ENCODE measurements at regions not wholly inside any gene's neighbourhood (a gene's known extent, or its start where the extent isn't known, plus 50 kb on each side); places are given as distances from the start of the nearest gene placed in this dataset.

DNA sequence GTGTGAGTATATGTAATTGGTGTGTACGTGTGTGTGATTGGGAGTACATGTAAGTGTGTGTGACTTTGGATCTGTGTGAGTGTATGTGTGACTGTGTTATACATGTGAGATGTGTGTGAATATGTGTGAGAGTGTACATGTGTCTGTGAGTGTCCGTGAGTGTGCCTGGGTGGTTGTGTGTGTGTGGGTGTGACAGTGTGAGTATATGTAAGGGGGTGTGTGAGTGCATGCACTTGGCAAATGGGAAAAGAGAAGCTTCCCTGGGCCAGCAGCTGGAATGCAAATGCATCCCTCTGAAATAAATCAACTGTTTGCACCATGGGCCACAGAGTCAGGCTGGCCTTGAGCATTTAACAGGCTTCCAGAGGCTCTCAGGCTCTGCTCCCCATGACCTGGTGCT, 63.6 kb downstream of the MINAR1 start:
- no peaks in the 10 kb centered on the region for H4K20me1 ChIP-seq (ENCODE audit: control insufficient read depth, extremely low read depth, insufficient read depth, low read length)
- no peak for DNase-seq (ENCODE audit: low read depth in 2 of 2)
- H3K79me2 ChIP-seq (ENCODE audit: control insufficient read depth, insufficient read depth, low read length) = no peaks in the 10 kb centered on the region
- H3K4me3 ChIP-seq (replicated peaks in 1 of 4; ENCODE audit: control extremely low read depth in 1 of 4, insufficient read depth in 1 of 4, low read depth in 3 of 4, low read length in 4 of 4) = no peak overlapping the region
- H3K27me3 ChIP-seq (ENCODE audit: control insufficient read depth, insufficient read depth, low read length) = no peaks in the 10 kb centered on the region
- no peaks in the 10 kb centered on the region for H3K36me3 ChIP-seq (ENCODE audit: control insufficient read depth, insufficient read depth, low read length)
- H3K9me3 ChIP-seq (ENCODE audit: control insufficient read depth, insufficient read depth, low read depth, low read length) = no peaks in the 10 kb centered on the region
- no peaks in the 10 kb centered on the region for H3K4me1 ChIP-seq (ENCODE audit: control insufficient read depth, extremely low read depth, insufficient read depth, low read length)
- TF ChIP-seq, protein P1, sequence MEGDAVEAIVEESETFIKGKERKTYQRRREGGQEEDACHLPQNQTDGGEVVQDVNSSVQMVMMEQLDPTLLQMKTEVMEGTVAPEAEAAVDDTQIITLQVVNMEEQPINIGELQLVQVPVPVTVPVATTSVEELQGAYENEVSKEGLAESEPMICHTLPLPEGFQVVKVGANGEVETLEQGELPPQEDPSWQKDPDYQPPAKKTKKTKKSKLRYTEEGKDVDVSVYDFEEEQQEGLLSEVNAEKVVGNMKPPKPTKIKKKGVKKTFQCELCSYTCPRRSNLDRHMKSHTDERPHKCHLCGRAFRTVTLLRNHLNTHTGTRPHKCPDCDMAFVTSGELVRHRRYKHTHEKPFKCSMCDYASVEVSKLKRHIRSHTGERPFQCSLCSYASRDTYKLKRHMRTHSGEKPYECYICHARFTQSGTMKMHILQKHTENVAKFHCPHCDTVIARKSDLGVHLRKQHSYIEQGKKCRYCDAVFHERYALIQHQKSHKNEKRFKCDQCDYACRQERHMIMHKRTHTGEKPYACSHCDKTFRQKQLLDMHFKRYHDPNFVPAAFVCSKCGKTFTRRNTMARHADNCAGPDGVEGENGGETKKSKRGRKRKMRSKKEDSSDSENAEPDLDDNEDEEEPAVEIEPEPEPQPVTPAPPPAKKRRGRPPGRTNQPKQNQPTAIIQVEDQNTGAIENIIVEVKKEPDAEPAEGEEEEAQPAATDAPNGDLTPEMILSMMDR (conservative IDR thresholded peaks at IDR 0.05 in 1 of 2, IDR thresholded peaks at IDR 0.05 in 1 of 2; ENCODE audit: low read depth in 1 of 2, low read length in 2 of 2) = no peak
- no peak for TF ChIP-seq EZH2 (IDR thresholded peaks at IDR 0.05; ENCODE audit: low read length, missing control alignments)
- no peak overlapping the region for H3K4me2 ChIP-seq (ENCODE audit: extremely low read depth, insufficient read depth, low read length)
- no peak overlapping the region for H3K9ac ChIP-seq (ENCODE audit: insufficient read depth, low read length)
- H2AFZ ChIP-seq (ENCODE audit: low read length) = no peak overlapping the region
- H3K27ac ChIP-seq (ENCODE audit: insufficient read depth, low read length) = no peak overlapping the region

- H3K79me2 ChIP-seq (ENCODE audit: control insufficient read depth, insufficient read depth, low read length) = no peaks in the 10 kb centered on the region
- no peaks in the 10 kb centered on the region for H4K20me1 ChIP-seq (ENCODE audit: control insufficient read depth, extremely low read depth, insufficient read depth, low read length)
- H3K4me1 ChIP-seq (ENCODE audit: control insufficient read depth, extremely low read depth, insufficient read depth, low read length) = no peaks in the 10 kb centered on the region
- H3K4me2 ChIP-seq (ENCODE audit: extremely low read depth, insufficient read depth, low read length) = no peak overlapping the region
- no peaks in the 10 kb centered on the region for H3K27me3 ChIP-seq (ENCODE audit: control insufficient read depth, insufficient read depth, low read length)
- no peak overlapping the region for H3K9ac ChIP-seq (ENCODE audit: insufficient read depth, low read length)
- TF ChIP-seq, protein P1 (conservative IDR thresholded peaks at IDR 0.05 in 1 of 2, IDR thresholded peaks at IDR 0.05 in 1 of 2; ENCODE audit: low read depth in 1 of 2, low read length in 2 of 2) = no peak
- no peak overlapping the region for H2AFZ ChIP-seq (ENCODE audit: low read length)
- H3K4me3 ChIP-seq (replicated peaks in 1 of 4; ENCODE audit: control extremely low read depth in 1 of 4, insufficient read depth in 1 of 4, low read depth in 3 of 4, low read length in 4 of 4) = no peak overlapping the region
- no peaks in the 10 kb centered on the region for H3K36me3 ChIP-seq (ENCODE audit: control insufficient read depth, insufficient read depth, low read length)
- DNase-seq (ENCODE audit: low read depth in 2 of 2) = no peak
- H3K27ac ChIP-seq (ENCODE audit: insufficient read depth, low read length) = no peak overlapping the region
- H3K9me3 ChIP-seq (ENCODE audit: control insufficient read depth, insufficient read depth, low read depth, low read length) = no peaks in the 10 kb centered on the region
Measured at GRCh38 chr15:79496838-79497237, 64.7 kb downstream of the MINAR1 start.

DNA sequence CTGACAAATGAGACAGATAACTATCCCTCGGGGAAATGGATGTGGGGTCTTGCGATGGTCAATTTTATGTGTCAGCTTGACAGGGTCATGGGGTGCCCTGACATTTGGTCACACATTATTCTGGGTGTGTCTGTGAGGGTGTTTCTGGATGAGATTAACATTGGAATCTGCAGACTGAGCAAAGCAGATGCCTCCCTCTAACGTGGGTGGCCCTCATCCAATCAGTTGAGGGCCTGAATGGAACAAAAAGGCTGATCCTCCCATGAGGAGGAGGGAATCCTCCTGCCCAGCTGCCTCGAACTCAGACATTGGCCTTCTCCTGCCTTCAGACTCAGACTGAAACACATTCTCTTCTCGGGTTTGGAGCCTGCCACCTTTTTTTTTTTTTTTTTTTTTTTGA, 69.0 kb downstream of the MINAR1 start:
- Histone ChIP-seq H3K4me2 (ENCODE audit: extremely low read depth, insufficient read depth, low read length) (no peak overlapping the region), H3K79me2 (ENCODE audit: control insufficient read depth, insufficient read depth, low read length) (no peaks in the 10 kb centered on the region), H3K36me3 (ENCODE audit: control insufficient read depth, insufficient read depth, low read length) (no peaks in the 10 kb centered on the region), H3K9ac (ENCODE audit: insufficient read depth, low read length) (no peak overlapping the region), H2AFZ (ENCODE audit: low read length) (no peak overlapping the region), H4K20me1 (ENCODE audit: control insufficient read depth, extremely low read depth, insufficient read depth, low read length) (no peaks in the 10 kb centered on the region), H3K4me3 (replicated peaks in 1 of 4; ENCODE audit: control extremely low read depth in 1 of 4, insufficient read depth in 1 of 4, low read depth in 3 of 4, low read length in 4 of 4) (no peak overlapping the region), H3K27me3 (ENCODE audit: control insufficient read depth, insufficient read depth, low read length) (no peaks in the 10 kb centered on the region), H3K27ac (ENCODE audit: insufficient read depth, low read length) (no peak overlapping the region), H3K4me1 (ENCODE audit: control insufficient read depth, extremely low read depth, insufficient read depth, low read length) (no peaks in the 10 kb centered on the region), H3K9me3 (ENCODE audit: control insufficient read depth, insufficient read depth, low read depth, low read length) (no peaks in the 10 kb centered on the region)
- TF ChIP-seq EZH2 (IDR thresholded peaks at IDR 0.05; ENCODE audit: low read length, missing control alignments) = no peak
- TF ChIP-seq, protein P1 (conservative IDR thresholded peaks at IDR 0.05 in 1 of 2, IDR thresholded peaks at IDR 0.05 in 1 of 2; ENCODE audit: low read depth in 1 of 2, low read length in 2 of 2) = no peak
- DNase-seq (ENCODE audit: low read depth in 2 of 2) = no peak
